ENCODE measurements at regions not wholly inside any gene's neighbourhood (a gene's known extent, or its start where the extent isn't known, plus 50 kb on each side); places are given as distances from the start of the nearest gene placed in this dataset.

DNA sequence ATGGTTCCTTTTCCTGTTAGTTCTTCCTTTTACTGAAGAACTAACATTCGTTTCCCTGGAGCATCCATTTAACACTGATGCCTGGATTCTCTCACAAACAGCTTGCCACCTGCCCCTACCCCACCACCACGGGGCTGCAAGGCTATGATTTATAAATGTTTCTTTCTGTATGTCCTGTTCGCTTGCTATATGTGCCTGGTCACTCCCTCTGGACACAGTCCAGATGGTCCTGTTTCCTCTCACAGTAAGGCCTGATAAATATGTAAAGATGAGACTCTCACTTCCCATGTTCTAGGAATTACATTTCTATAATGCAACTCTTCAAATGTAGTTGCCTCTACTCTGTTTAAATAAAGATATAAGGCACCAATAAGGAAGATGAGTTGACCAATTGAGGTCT, 146.4 kb upstream of the SHB start:
- CTCF ChIA-PET, result no interaction called here
- no peaks in the 10 kb centered on the region for H3F3A ChIP-seq (ENCODE audit: insufficient read depth, low read depth)
- H3K27ac ChIP-seq, result no peak overlapping the region
- no peaks in the 10 kb centered on the region for H4K20me1 ChIP-seq (ENCODE audit: insufficient read depth)
- no peaks in the 10 kb centered on the region for H3K36me3 ChIP-seq (ENCODE audit: low read depth)
- no peaks in the 10 kb centered on the region for H3K9me3 ChIP-seq (ENCODE audit: insufficient read depth, low read depth)
- BruUV-seq (replicated peaks), result no TSS peak
- intact Hi-C loops (cut with micrococcal nuclease; ENCODE audit: unreplicated experiment), result no loop called here
- no peaks in the 10 kb centered on the region for H3K9me2 ChIP-seq (ENCODE audit: insufficient read depth)
- DNase-seq, result no peak
- no peak for TF ChIP-seq EZH2 (IDR thresholded peaks at IDR 0.05; ENCODE audit: low read depth)
- TF ChIP-seq, protein P1, sequence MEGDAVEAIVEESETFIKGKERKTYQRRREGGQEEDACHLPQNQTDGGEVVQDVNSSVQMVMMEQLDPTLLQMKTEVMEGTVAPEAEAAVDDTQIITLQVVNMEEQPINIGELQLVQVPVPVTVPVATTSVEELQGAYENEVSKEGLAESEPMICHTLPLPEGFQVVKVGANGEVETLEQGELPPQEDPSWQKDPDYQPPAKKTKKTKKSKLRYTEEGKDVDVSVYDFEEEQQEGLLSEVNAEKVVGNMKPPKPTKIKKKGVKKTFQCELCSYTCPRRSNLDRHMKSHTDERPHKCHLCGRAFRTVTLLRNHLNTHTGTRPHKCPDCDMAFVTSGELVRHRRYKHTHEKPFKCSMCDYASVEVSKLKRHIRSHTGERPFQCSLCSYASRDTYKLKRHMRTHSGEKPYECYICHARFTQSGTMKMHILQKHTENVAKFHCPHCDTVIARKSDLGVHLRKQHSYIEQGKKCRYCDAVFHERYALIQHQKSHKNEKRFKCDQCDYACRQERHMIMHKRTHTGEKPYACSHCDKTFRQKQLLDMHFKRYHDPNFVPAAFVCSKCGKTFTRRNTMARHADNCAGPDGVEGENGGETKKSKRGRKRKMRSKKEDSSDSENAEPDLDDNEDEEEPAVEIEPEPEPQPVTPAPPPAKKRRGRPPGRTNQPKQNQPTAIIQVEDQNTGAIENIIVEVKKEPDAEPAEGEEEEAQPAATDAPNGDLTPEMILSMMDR (conservative IDR thresholded peaks at IDR 0.05), result no peak
- H3K4me3 ChIP-seq, result no peak overlapping the region
- H3K27me3 ChIP-seq (ENCODE audit: insufficient read depth, low read depth), result no peaks in the 10 kb centered on the region
- no peaks in the 10 kb centered on the region for H3K79me2 ChIP-seq (ENCODE audit: low read depth)
- H3K4me2 ChIP-seq, result no peak overlapping the region
- H3K4me1 ChIP-seq (replicated peaks; ENCODE audit: insufficient read depth), result no peaks in the 10 kb centered on the region
- no peak overlapping the region for H2AFZ ChIP-seq
- POLR2A ChIA-PET (ENCODE audit: unreplicated experiment), result no interaction called here

DNA sequence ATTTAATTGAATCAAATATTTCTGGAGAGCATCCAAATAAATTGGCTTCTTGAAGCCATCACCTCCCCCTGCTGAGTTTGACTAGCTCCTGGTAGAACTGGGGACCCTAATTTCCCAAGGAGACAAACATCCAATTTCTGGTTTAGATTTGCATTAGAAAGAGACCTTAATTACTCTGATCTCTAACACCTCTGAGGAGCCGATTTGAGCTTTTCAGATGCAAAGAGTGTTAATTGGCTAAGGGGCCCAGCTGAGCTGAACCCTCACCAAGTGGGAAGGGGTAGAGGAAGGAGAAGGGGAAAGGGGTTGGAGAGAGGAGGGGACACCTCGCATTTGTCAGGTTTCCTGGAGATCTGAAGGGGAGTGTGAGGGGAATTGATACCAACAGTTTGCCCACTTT, 145.4 kb upstream of the SHB start:
- no TSS peak for BruUV-seq (replicated peaks)
- no peak overlapping the region for H3K4me2 ChIP-seq
- no peak overlapping the region for H2AFZ ChIP-seq
- no peaks in the 10 kb centered on the region for H3K36me3 ChIP-seq (ENCODE audit: low read depth)
- CTCF ChIA-PET, result no interaction called here
- H3K79me2 ChIP-seq (ENCODE audit: low read depth), result no peaks in the 10 kb centered on the region
- H3K4me1 ChIP-seq (replicated peaks; ENCODE audit: insufficient read depth), result no peaks in the 10 kb centered on the region
- H3K9me3 ChIP-seq (ENCODE audit: insufficient read depth, low read depth), result no peaks in the 10 kb centered on the region
- H3K4me3 ChIP-seq, result no peak overlapping the region
- H4K20me1 ChIP-seq (ENCODE audit: insufficient read depth), result no peaks in the 10 kb centered on the region
- H3K27ac ChIP-seq, result no peak overlapping the region
- TF ChIP-seq, protein P1 (conservative IDR thresholded peaks at IDR 0.05), result no peak
- TF ChIP-seq EZH2 (IDR thresholded peaks at IDR 0.05; ENCODE audit: low read depth), result no peak
- H3K9me2 ChIP-seq (ENCODE audit: insufficient read depth), result no peaks in the 10 kb centered on the region
- POLR2A ChIA-PET (ENCODE audit: unreplicated experiment), result no interaction called here
- no peaks in the 10 kb centered on the region for H3K27me3 ChIP-seq (ENCODE audit: insufficient read depth, low read depth)
- no peaks in the 10 kb centered on the region for H3F3A ChIP-seq (ENCODE audit: insufficient read depth, low read depth)
- DNase-seq, result no peak
- intact Hi-C loops (cut with micrococcal nuclease; ENCODE audit: unreplicated experiment), result no loop called here

DNA sequence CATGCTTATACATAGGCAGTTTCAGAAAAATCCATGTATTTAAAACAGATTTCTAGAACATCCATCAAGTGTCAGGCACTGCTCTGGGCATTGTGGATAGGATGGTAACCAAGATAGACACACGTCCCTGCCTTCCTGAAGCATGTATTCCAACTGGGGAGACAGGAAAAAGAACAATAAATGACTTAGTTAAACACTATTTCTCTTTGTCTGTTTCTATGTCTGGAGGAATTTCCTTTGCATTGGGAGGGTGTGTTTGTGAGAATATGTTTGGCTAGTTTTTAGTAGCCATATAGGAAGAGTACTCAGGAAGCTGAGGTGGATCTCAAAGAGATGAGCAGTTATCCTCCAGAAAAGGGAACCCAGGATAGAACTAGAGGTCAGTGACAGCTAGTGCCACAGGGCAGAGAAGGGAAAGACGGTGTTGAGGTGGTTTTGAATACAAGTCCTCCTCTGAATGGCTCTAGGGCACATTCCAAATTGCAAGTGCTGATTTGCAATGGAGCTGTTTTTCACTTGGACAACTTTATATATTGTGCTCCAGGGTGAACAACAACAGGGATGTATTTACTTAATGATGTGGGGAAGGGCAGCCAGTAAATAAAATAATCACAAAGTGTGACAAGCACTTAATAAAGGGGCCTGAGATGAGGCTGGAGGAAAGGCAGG, 144.7 kb upstream of the SHB start:
- Histone ChIP-seq H3K27me3 (ENCODE audit: insufficient read depth, low read depth) (no peaks in the 10 kb centered on the region), H3K4me3 (no peak overlapping the region), H3K36me3 (ENCODE audit: low read depth) (no peaks in the 10 kb centered on the region), H3K9me2 (ENCODE audit: insufficient read depth) (no peaks in the 10 kb centered on the region), H3K79me2 (ENCODE audit: low read depth) (no peaks in the 10 kb centered on the region), H3F3A (ENCODE audit: insufficient read depth, low read depth) (no peaks in the 10 kb centered on the region), H3K4me1 (replicated peaks; ENCODE audit: insufficient read depth) (no peaks in the 10 kb centered on the region), H3K27ac (no peak overlapping the region), H2AFZ (no peak overlapping the region), H4K20me1 (ENCODE audit: insufficient read depth) (no peaks in the 10 kb centered on the region), H3K4me2 (no peak overlapping the region), H3K9me3 (ENCODE audit: insufficient read depth, low read depth) (no peaks in the 10 kb centered on the region)
- no peak for TF ChIP-seq EZH2 (IDR thresholded peaks at IDR 0.05; ENCODE audit: low read depth)
- TF ChIP-seq, protein P1 (conservative IDR thresholded peaks at IDR 0.05), result no peak
- BruUV-seq (replicated peaks), result no TSS peak
- DNase-seq, result no peak
- intact Hi-C loops (cut with micrococcal nuclease; ENCODE audit: unreplicated experiment), result no loop called here
- CTCF ChIA-PET, result no interaction called here
- POLR2A ChIA-PET (ENCODE audit: unreplicated experiment), result no interaction called here
